ENCODE measurements at regions not wholly inside any gene's neighbourhood (a gene's known extent, or its start where the extent isn't known, plus 50 kb on each side); places are given as distances from the start of the nearest gene placed in this dataset.

GRCh38 chr18:77407733-77408132 lies 158.1 kb downstream of the GALR1 start:
- TF ChIP-seq CTCF (IDR thresholded peaks at IDR 0.05) (no peak), POLR2A (IDR thresholded peaks at IDR 0.05) (no peak)

All from vagina (tissue), 2 donors.